Keratinocyte (primary cell): ENCODE measurements at regions not wholly inside any gene's neighbourhood (a gene's known extent, or its start where the extent isn't known, plus 50 kb on each side); places are given as distances from the start of the nearest gene placed in this dataset.

Source experiments
- DNase-seq: peaks from one replicate; pipeline ENCODE4 v3.0.0-alpha.2; 2011; ENCODE audit warnings: low read depth, missing footprints, low spot score
- FAIRE-seq: peaks from 2 replicates; lab custom pipeline; 2011; peaks lifted over from hg19 to GRCh38; lab: Jason Lieb, UNC
- H2AFZ ChIP-seq: 2 replicates; pipeline ENCODE4 v1.6.0; 2012; ENCODE audit warnings: low read length, control low read depth, inconsistent platforms; ENCODE audit not compliant: control insufficient read depth
- H3K27ac ChIP-seq: 2 replicates; pipeline ENCODE4 v1.5.1; 2011; ENCODE audit warnings: low read length; ENCODE audit not compliant: control insufficient read depth, insufficient read depth
- H3K27me3 ChIP-seq: 3 replicates; pipeline ENCODE4 v1.6.0; 2011; ENCODE audit warnings: low read length; ENCODE audit not compliant: control insufficient read depth, insufficient read depth; ENCODE audit errors: extremely low read depth
- H3K36me3 ChIP-seq, 2 experiments: 2 replicates in 1 of 2; 3 replicates in 1 of 2; pipeline ENCODE4 v1.5.1; 2011; ENCODE audit warnings: low read length in 2 of 2, mild to moderate bottlenecking in 1 of 2; ENCODE audit not compliant: control insufficient read depth in 2 of 2, insufficient read depth in 2 of 2; ENCODE audit errors: extremely low read depth in 1 of 2
- H3K4me1 ChIP-seq: 3 replicates; pipeline ENCODE4 v1.5.1; 2011; ENCODE audit warnings: low read length; ENCODE audit not compliant: control insufficient read depth, insufficient read depth; ENCODE audit errors: extremely low read depth
- H3K4me2 ChIP-seq: 3 replicates; pipeline ENCODE4 v1.6.0; 2011; ENCODE audit warnings: low read depth, low read length; ENCODE audit not compliant: control insufficient read depth, insufficient read depth; ENCODE audit errors: extremely low read depth
- H3K4me3 ChIP-seq, 3 experiments: fragments of 200-600 bp in 1 of 3; sonication (generic) in 1 of 3; 2 replicates in 2 of 3; 3 replicates in 1 of 3; pipeline ENCODE4 v1.5.1; 2011 to 2016; ENCODE audit warnings: low read length in 3 of 3, mild to moderate bottlenecking in 3 of 3, control low read depth in 2 of 3, inconsistent platforms in 1 of 3, low read depth in 1 of 3, mixed read lengths in 1 of 3, mixed run types in 1 of 3, moderate library complexity in 1 of 3; ENCODE audit not compliant: control insufficient read depth in 2 of 3, insufficient read depth in 2 of 3; ENCODE audit errors: extremely low read depth in 1 of 3
- H3K79me2 ChIP-seq: 2 replicates; pipeline ENCODE4 v1.6.0; 2012; ENCODE audit warnings: low read length; ENCODE audit not compliant: control insufficient read depth, insufficient read depth
- H3K9ac ChIP-seq: 3 replicates; pipeline ENCODE4 v1.6.0; 2011; ENCODE audit warnings: low read length; ENCODE audit not compliant: control insufficient read depth, insufficient read depth; ENCODE audit errors: extremely low read depth
- H3K9me1 ChIP-seq: 3 replicates; pipeline ENCODE4 v1.6.0; 2011; ENCODE audit warnings: low read length; ENCODE audit not compliant: control insufficient read depth, insufficient read depth; ENCODE audit errors: extremely low read depth
- H3K9me3 ChIP-seq: 2 replicates; pipeline ENCODE4 v1.5.1; 2012; ENCODE audit warnings: low read depth, low read length; ENCODE audit not compliant: control insufficient read depth
- H4K20me1 ChIP-seq: 3 replicates; pipeline ENCODE4 v1.6.0; 2011; ENCODE audit warnings: low read length; ENCODE audit not compliant: control insufficient read depth, insufficient read depth; ENCODE audit errors: extremely low read depth
- EZH2 ChIP-seq: IDR thresholded peaks from one replicate; pipeline ENCODE4 v1.6.1; 2012; ENCODE audit warnings: inconsistent platforms, mild to moderate bottlenecking, low read length, moderate library complexity
- dilution Hi-C: fragments of 300-500 bp; cut with MboI; formaldehyde crosslinking; loops from one replicate; pipeline ENCODE4 v1.7.0; 2020; ENCODE audit warnings: low sequenced_read_pairs; ENCODE audit not compliant: extremely low pct_ligation_motif_present
- TF ChIP-seq, protein P1 (sequence below), 3 experiments: IDR thresholded peaks in 1 of 3; conservative IDR thresholded peaks in 1 of 3; optimal IDR thresholded peaks in 1 of 3; 2 replicates in 2 of 3; 3 replicates in 1 of 3; pipeline versions ENCODE3 to v1.5.1; 2011; ENCODE audit warnings: low read length in 3 of 3, mild to moderate bottlenecking in 3 of 3, moderate library complexity in 2 of 3, control low read depth in 1 of 3, inconsistent platforms in 1 of 3; ENCODE audit not compliant: insufficient read depth in 2 of 3; ENCODE audit errors: extremely low read depth in 1 of 3

DNA sequence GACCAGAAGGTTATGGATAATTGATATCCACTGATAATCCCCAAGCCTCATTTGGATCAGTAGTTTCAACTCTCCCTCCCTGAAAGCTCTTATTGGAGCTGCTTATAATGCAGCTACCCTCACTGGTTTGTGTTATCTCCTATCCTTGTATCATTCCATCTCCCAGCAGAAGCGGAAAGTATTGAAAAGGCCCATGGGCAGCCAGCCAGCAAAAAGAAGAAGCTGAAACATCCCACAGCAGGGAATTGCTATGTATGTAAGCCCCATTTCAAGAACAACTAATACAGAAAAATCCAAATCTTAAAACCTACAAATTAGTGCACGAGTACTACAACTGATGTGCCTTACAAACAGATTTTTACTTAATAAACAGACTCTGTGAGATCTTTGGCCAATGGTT lies 269.0 kb upstream of the ECI2 start:
- Histone ChIP-seq H3K79me2 (no peaks in the 10 kb centered on the region), H3K27me3 (no peaks in the 10 kb centered on the region), H3K36me3 (no peaks in the 10 kb centered on the region), H3K4me2 (no peak overlapping the region), H3K9me1 (no peaks in the 10 kb centered on the region), H2AFZ (no peak overlapping the region), H3K4me3 (no peak overlapping the region), H3K4me1 (peaks cover 11% of the 10 kb centered on the region), H3K9ac (no peak overlapping the region), H4K20me1 (no peaks in the 10 kb centered on the region), H3K27ac (no peak overlapping the region), H3K9me3 (no peaks in the 10 kb centered on the region)
- FAIRE-seq (no peak), DNase-seq (no peak)
- dilution Hi-C loops: no loop called here
- TF ChIP-seq EZH2: no peak
- TF ChIP-seq, protein P1, sequence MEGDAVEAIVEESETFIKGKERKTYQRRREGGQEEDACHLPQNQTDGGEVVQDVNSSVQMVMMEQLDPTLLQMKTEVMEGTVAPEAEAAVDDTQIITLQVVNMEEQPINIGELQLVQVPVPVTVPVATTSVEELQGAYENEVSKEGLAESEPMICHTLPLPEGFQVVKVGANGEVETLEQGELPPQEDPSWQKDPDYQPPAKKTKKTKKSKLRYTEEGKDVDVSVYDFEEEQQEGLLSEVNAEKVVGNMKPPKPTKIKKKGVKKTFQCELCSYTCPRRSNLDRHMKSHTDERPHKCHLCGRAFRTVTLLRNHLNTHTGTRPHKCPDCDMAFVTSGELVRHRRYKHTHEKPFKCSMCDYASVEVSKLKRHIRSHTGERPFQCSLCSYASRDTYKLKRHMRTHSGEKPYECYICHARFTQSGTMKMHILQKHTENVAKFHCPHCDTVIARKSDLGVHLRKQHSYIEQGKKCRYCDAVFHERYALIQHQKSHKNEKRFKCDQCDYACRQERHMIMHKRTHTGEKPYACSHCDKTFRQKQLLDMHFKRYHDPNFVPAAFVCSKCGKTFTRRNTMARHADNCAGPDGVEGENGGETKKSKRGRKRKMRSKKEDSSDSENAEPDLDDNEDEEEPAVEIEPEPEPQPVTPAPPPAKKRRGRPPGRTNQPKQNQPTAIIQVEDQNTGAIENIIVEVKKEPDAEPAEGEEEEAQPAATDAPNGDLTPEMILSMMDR (optimal IDR thresholded peaks at IDR 0.05 in 1 of 3, IDR thresholded peaks at IDR 0.05 in 1 of 3, conservative IDR thresholded peaks at IDR 0.05 in 1 of 3; ENCODE audit: extremely low read depth in 1 of 3, insufficient read depth in 2 of 3, low read length in 3 of 3): no peak

- FAIRE-seq (no peak), DNase-seq (no peak)
- Histone ChIP-seq H3K79me2 (no peaks in the 10 kb centered on the region), H3K27ac (no peak overlapping the region), H3K36me3 (no peaks in the 10 kb centered on the region), H3K9ac (no peak overlapping the region), H3K4me1 (peaks cover 11% of the 10 kb centered on the region), H3K4me3 (no peak overlapping the region), H3K4me2 (no peak overlapping the region), H3K9me3 (no peaks in the 10 kb centered on the region), H3K27me3 (no peaks in the 10 kb centered on the region), H4K20me1 (no peaks in the 10 kb centered on the region), H2AFZ (no peak overlapping the region), H3K9me1 (no peaks in the 10 kb centered on the region)
- TF ChIP-seq, protein P1 (optimal IDR thresholded peaks at IDR 0.05 in 1 of 3, IDR thresholded peaks at IDR 0.05 in 1 of 3, conservative IDR thresholded peaks at IDR 0.05 in 1 of 3; ENCODE audit: extremely low read depth in 1 of 3, insufficient read depth in 2 of 3, low read length in 3 of 3): no peak
- no peak for TF ChIP-seq EZH2
- dilution Hi-C loops: no loop called here
Measured at GRCh38 chr6:4403828-4404227, 268.5 kb upstream of the ECI2 start.
